DND-41 (cell line): ENCODE measurements at regions not wholly inside any gene's neighbourhood (a gene's known extent, or its start where the extent isn't known, plus 50 kb on each side); places are given as distances from the start of the nearest gene placed in this dataset.

Experiments used
- ATAC-seq: fragments of 200-7000 bp; cut with Tn5 transposase; 3 replicates; pipeline ENCODE4 v1.9.1; 2021; ENCODE audit warnings: low read depth; ENCODE audit not compliant: insufficient read depth
- DNase-seq: peaks from one replicate; pipeline ENCODE4 v3.0.0-alpha.2; 2020
- H2AFZ ChIP-seq: 2 replicates; pipeline ENCODE4 v1.6.0; 2012; ENCODE audit warnings: low read depth, low read length
- H3K27ac ChIP-seq: 2 replicates; pipeline ENCODE4 v1.5.1; 2012; ENCODE audit warnings: low read length, inconsistent platforms
- H3K27me3 ChIP-seq: fragments of 200-600 bp; sonication (generic); 2 replicates; pipeline ENCODE4 v1.6.0; 2012; ENCODE audit warnings: low read length, mild to moderate bottlenecking, inconsistent platforms; ENCODE audit not compliant: insufficient read depth, poor library complexity
- H3K36me3 ChIP-seq: 2 replicates; pipeline ENCODE4 v1.5.1; 2012; ENCODE audit warnings: low read length, inconsistent platforms; ENCODE audit not compliant: insufficient read depth
- H3K4me1 ChIP-seq: 2 replicates; pipeline ENCODE4 v1.5.1; 2012; ENCODE audit warnings: mild to moderate bottlenecking, low read length; ENCODE audit not compliant: insufficient read depth
- H3K4me2 ChIP-seq: 2 replicates; pipeline ENCODE4 v1.6.0; 2012; ENCODE audit warnings: mild to moderate bottlenecking, moderate library complexity, low read length, inconsistent platforms; ENCODE audit not compliant: insufficient read depth
- H3K4me3 ChIP-seq, 2 experiments: fragments of 200-600 bp in 1 of 2; shearing (Covaris generic) in 1 of 2; 2 replicates each; pipeline ENCODE4 v1.5.1; 2012 to 2016; ENCODE audit warnings: inconsistent platforms in 2 of 2, low read length in 2 of 2, mild to moderate bottlenecking in 2 of 2, low read depth in 1 of 2, moderate library complexity in 1 of 2
- H3K79me2 ChIP-seq: 2 replicates; pipeline ENCODE4 v1.6.0; 2012; ENCODE audit warnings: low read length, inconsistent platforms; ENCODE audit not compliant: insufficient read depth
- H3K9ac ChIP-seq: 2 replicates; pipeline ENCODE4 v1.6.0; 2012; ENCODE audit warnings: low read depth, mild to moderate bottlenecking, inconsistent platforms, low read length, moderate library complexity
- H3K9me3 ChIP-seq: 2 replicates; pipeline ENCODE4 v1.5.1; 2012; ENCODE audit warnings: low read length, moderate library complexity, mild to moderate bottlenecking, inconsistent platforms; ENCODE audit not compliant: insufficient read depth, severe bottlenecking
- H4K20me1 ChIP-seq: 2 replicates; pipeline ENCODE4 v1.6.0; 2012; ENCODE audit warnings: low read length; ENCODE audit not compliant: insufficient read depth
- EZH2 ChIP-seq: IDR thresholded peaks from 3 replicates; pipeline ENCODE4 v1.6.1; 2012; ENCODE audit warnings: borderline replicate concordance, low read depth, mild to moderate bottlenecking, moderate library complexity, low read length, inconsistent platforms; ENCODE audit not compliant: severe bottlenecking
- TF ChIP-seq, protein P1 (sequence below): IDR thresholded peaks from 2 replicates; pipeline ENCODE4 v1.5.1; 2012; ENCODE audit warnings: borderline replicate concordance, low read length, moderate library complexity, mild to moderate bottlenecking; ENCODE audit not compliant: poor library complexity, severe bottlenecking; ENCODE audit errors: extremely low read depth

- Histone ChIP-seq H3K27me3 (no peaks in the 10 kb centered on the region), H3K79me2 (no peaks in the 10 kb centered on the region), H3K4me2 (peak overlapping the region; percentile 47), H3K4me3 (peak overlapping the region in 1 of 2 experiments; percentile 13; a peak in 1 of 4 replicates), H4K20me1 (no peaks in the 10 kb centered on the region), H3K9ac (peak overlapping the region; percentile 44), H3K9me3 (no peaks in the 10 kb centered on the region), H3K36me3 (no peaks in the 10 kb centered on the region), H2AFZ (no peak overlapping the region), H3K27ac (peak overlapping the region; percentile 94), H3K4me1 (peaks cover 86% of the 10 kb centered on the region)
- no peak for TF ChIP-seq EZH2
- TF ChIP-seq, protein P1, sequence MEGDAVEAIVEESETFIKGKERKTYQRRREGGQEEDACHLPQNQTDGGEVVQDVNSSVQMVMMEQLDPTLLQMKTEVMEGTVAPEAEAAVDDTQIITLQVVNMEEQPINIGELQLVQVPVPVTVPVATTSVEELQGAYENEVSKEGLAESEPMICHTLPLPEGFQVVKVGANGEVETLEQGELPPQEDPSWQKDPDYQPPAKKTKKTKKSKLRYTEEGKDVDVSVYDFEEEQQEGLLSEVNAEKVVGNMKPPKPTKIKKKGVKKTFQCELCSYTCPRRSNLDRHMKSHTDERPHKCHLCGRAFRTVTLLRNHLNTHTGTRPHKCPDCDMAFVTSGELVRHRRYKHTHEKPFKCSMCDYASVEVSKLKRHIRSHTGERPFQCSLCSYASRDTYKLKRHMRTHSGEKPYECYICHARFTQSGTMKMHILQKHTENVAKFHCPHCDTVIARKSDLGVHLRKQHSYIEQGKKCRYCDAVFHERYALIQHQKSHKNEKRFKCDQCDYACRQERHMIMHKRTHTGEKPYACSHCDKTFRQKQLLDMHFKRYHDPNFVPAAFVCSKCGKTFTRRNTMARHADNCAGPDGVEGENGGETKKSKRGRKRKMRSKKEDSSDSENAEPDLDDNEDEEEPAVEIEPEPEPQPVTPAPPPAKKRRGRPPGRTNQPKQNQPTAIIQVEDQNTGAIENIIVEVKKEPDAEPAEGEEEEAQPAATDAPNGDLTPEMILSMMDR = no peak
- ATAC-seq = peak; percentile 76
- DNase-seq = peak; percentile 90
Measured at GRCh38 chr2:128714285-128714684, 395.6 kb upstream of the HS6ST1 start.

DNA sequence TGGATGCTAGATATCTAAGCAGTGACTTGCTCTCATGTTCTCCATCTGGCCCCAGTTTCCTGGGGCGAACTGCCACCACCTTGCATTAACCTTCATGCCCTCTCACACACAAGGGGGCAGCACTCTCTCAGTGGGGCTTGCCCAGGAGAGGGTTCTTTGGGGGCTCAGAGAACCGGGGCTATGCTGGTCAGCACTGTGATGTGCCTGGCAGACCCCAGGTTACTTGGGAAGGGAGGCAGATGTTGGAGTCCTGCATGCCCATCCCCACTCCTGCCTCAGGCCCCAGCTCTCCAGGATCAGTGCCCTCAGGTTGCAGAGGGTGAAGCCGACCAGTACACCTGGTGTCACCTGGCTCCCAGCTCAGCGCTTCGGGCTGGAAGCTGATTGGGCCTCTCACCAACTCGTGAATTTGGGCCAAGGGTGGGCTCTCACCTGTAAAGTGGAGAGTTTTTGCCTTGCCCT lies 396.2 kb upstream of the HS6ST1 start:
- H3K4me2 ChIP-seq = peak overlapping the region; percentile 47

DNA sequence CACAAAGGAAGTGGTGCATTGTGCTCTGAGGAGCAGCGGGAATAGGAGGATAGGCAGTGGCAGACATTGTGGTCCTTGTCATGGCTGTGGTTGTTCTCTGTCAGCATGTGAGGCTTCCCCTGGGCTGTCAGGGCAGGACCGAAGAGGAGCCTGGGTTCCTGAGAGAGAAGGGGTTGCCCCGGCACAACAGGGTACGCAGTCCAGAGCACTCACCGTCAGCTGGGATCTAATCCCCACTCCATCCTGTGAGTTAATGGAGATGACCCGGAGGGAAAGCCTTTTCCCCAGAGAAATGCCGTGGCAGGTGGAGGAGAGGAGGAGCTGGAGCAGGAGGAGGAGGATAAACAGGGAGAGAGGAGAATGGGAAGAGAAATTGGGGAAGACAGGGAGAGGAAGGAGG lies 396.7 kb upstream of the HS6ST1 start:
- Histone ChIP-seq H3K9ac (peak overlapping the region; percentile 44), H3K4me2 (peak overlapping the region; percentile 47)
- ATAC-seq = no peak

More for the DNA sequence above, 396.2 kb upstream of the HS6ST1 start:
- ATAC-seq (peak; percentile 27), DNase-seq (peak; percentile 75)
- no peaks in the 10 kb centered on the region for H3K9me3 ChIP-seq
- H3K79me2 ChIP-seq = no peaks in the 10 kb centered on the region
- no peak overlapping the region for H2AFZ ChIP-seq
- H3K4me3 ChIP-seq = peak overlapping the region in 1 of 2 experiments; percentile 7; a peak in 1 of 4 replicates
- no peaks in the 10 kb centered on the region for H3K27me3 ChIP-seq
- no peaks in the 10 kb centered on the region for H4K20me1 ChIP-seq
- peak overlapping the region; percentile 44 for H3K9ac ChIP-seq
- no peak for TF ChIP-seq EZH2
- TF ChIP-seq, protein P1 = peak; percentile 80
- H3K36me3 ChIP-seq = no peaks in the 10 kb centered on the region
- peak overlapping the region; percentile 94 for H3K27ac ChIP-seq
- peaks cover 87% of the 10 kb centered on the region for H3K4me1 ChIP-seq

More for the DNA sequence above, 396.7 kb upstream of the HS6ST1 start:
- Histone ChIP-seq H3K79me2 (no peaks in the 10 kb centered on the region), H3K9me3 (no peaks in the 10 kb centered on the region), H3K4me3 (peak overlapping the region in 1 of 2 experiments; percentile 7; a peak in 1 of 4 replicates), H3K36me3 (no peaks in the 10 kb centered on the region), H3K27me3 (no peaks in the 10 kb centered on the region), H4K20me1 (no peaks in the 10 kb centered on the region), H2AFZ (no peak overlapping the region), H3K27ac (peak overlapping the region; percentile 94), H3K4me1 (peaks cover 87% of the 10 kb centered on the region)
- TF ChIP-seq, protein P1 = no peak
- no peak for TF ChIP-seq EZH2
- peak; percentile 42 for DNase-seq
